GM21737 (cell line): ENCODE measurements at regions not wholly inside any gene's neighbourhood (a gene's known extent, or its start where the extent isn't known, plus 50 kb on each side); places are given as distances from the start of the nearest gene placed in this dataset.

Source experiments
- ATAC-seq: cut with Tn5 transposase; IDR thresholded peaks from one replicate; pipeline ENCODE4 v1.9.1; 2021; ENCODE audit warnings: mild to moderate bottlenecking, moderate library complexity; ENCODE audit not compliant: unreplicated experiment

DNA sequence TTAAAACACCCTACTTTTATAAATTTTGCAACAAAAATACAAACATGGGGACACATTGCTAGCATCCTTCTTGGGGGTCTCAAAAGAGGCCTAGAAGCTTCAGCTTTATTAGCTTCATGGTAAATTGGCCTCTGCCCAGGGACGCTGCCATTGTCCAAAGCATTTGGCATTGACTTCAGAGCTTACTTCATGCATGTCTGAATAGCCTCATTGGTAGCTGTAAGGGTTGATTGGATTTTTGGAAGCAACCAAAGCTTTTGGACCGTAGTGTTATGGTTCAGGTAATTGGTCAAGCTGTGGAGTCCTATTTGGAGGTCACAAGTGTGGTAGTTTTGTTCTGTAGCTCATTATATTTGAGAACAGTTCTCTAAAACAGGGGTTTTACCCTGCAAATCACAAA is 411.7 kb upstream of the SLC24A2 start:
- no peak for ATAC-seq

DNA sequence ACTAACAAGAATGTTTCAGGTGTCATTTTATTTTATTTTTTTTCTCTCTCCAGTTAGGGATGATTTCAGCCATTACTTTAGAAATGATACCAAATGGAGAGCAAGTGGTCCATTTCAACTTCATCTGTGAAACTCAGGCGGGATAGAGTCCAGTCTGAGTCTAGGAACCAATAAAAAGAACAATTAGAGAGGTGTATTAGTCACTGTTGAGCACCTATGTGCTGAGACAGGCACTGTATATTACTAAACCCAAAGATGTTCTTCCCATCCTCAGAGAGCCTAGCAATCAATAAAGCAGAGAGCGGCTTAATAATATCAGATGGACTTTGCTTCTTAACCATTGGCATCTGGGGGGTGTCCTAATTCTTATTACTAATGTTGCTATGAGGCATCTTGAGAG is 410.3 kb upstream of the SLC24A2 start:
- no peak for ATAC-seq

DNA sequence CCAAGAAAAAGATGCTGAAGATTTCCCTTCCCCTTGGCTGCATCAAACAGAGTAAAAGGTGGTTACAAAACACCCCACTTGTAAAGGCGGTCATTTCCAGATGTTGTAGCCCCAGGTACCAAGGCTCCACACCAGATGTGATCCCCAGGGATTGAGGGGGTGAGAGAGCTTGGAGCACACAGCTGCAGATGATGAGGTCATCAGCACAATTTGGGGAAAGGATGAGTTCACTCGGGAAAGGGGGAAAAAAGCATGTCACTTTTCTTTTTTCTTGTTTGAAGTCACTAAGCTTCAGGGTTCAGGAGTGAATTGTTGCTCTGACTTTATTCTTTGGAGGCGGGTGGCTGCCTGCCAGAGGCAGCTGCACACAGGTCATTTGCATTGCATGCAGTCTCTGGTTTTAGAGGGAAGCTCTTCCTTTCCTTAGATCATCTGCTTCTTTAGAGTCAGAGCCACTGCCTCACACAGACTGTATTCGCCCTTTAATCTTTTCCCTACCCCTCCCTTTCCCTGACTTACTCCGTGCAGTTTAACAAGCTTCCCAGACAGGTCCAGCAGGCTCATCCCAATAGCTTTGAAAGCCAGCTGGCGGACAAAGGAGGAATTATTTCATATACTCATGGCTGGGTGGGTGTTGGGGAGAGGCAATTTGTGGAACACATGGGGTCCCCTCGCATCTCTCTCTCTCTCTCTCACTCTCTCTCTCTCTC is 409.3 kb upstream of the SLC24A2 start:
- no peak for ATAC-seq

DNA sequence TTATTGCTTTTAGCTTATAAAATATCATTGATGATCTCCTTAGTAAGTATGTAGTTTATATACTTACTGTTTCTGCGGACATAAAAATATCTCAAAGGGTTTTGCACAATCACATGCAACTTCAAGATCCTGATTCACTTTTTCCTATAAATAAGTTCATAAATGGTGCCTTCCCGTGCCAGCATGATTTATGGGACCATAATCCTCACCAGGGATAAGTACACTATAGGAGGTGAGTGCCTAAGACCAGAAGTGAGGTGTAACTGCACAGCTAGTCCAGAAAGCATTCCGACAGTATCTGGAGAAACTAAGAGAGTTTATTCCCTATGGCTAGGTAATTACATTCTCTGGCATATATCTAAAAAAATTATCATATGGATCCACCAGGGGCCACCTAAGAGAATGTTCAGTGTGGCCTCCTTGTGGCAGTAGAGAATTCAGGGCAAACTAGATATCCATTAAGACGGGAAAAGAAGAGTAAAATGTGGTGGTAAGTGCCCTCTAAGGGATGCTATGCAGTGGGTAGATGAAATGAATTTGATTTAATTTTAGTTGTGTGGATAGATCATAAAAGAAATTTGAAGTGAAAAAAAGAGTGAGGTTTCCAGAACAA is 402.5 kb upstream of the SLC24A2 start:
- no peak for ATAC-seq

DNA sequence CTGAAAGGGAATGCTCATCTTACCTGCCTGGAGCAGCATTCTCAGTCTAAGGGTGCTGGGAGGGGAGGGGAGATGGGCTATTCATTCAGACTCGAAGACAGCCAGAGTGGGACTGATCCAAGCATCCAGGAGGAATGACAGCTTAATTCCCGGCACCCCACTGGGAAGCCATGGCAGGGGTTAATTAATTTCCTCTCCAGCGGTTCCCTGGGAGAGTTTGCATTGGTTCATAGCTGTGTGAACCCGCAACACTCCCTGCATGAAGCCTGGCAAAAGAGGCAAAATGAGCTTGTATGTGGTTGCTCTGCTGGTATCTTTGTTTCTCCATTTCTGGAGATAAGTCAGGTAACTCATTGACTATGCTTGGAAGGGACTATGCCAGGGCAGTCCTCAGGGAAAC is 401.0 kb upstream of the SLC24A2 start:
- no peak for ATAC-seq

DNA sequence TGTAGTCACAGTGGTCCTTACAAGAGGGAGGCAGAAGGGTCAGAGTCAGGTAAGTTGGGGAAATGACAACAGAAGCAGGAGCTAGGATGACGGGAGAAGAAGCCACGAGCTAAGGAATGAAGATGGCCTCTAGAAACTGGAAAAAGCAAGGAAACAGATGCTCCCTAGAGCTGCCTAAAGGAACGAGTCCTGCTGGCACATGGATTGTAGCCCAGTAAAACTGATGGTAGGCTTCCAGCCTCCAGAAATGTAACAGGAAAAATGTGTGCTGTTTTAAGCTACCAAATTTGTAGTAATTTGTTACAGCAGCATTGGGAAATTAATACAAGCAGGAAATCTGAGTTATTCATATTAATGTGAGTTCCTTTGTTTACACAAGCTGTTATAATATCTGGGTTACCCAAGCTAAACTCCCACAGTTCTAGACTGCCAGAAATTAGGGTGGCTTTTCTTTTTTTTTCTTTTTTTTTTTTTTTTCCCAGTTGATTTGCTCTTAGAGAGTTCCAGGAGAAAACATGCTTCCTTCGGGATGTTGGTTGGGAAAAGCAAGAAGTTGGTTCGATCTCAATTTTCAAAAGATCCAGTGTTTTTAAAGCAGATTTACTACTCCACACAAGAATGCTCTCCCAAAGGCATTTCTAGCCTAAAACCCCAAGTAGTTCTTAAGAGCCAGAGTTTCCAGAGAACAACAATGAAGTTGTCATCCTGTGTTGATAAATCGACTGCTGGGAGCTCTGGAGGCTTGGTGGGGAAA is 400.0 kb upstream of the SLC24A2 start:
- no peak for ATAC-seq

DNA sequence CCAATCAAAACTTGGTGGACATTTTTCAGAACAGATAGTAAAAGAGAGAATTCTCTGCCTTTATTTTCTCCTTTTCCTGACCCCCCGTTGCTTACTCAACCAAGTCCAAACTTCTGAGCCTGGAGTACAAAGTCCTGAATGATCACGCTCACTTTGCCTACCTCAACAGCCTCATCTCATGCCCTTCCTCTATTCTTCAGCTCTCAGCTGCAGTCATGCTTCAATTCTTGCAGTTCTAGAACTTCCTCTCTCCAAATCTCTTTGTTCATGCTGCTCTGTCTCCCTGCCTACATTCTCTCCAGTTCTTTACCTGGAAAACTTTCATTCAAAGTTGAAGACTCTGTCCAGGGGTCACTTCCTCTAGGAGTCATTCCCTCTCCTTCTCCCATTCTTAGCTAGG is 398.5 kb upstream of the SLC24A2 start:
- ATAC-seq: no peak

DNA sequence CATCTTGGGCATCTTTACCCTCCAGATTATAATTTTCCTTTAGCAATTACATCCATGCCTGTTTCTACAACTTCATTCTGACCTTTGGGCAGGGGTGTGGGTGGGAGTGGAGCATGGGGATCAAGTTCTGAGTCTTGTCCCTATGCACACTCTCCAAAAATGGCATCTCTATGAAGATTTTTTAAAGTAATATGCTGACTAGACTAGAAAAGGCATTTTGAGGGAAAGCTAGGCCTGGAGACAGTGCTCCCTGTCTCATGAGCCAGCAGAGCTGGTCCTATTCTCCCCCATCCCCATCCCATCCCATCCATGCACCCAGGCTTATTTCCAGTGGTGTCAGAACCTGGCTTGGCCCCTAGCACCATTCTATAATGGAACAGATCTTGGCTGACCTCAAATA is 398.0 kb upstream of the SLC24A2 start:
- ATAC-seq: no peak

DNA sequence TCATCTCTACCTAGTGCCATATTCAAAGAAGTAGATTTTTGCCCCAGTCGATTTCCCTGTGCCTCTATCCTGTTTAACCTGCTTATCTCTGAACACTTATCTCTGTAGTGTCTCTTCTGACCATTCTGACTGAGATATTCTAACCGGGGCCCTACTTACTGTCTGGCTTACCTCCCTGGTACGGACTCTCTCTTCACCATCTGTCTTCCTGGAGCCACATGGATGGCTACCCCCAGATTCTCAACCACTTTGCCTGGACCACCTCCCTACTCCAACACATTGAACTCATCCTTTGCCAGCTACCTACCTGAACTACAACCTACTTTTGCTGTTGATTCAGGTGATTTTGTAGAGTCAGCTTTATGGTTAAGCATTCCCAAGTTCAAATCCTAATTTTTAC is 397.4 kb upstream of the SLC24A2 start:
- ATAC-seq: no peak

DNA sequence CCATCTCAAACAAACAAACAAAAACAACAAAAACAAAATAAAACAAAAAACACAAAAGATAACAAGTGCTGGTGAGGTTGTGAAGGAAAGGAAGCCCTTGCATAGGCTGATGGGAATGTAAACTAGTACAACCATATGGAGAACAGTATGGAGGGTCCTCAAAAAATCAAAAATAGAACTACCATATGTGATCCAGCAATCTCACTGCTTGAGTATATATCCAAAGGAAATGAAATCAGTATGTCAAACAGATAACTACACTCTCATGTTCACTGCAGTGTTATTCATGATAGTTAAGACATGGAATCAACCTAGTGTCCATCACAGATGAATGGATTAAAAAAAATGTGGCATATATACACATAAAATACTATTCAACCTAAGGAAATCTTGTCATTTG is 395.7 kb upstream of the SLC24A2 start:
- no peak for ATAC-seq

DNA sequence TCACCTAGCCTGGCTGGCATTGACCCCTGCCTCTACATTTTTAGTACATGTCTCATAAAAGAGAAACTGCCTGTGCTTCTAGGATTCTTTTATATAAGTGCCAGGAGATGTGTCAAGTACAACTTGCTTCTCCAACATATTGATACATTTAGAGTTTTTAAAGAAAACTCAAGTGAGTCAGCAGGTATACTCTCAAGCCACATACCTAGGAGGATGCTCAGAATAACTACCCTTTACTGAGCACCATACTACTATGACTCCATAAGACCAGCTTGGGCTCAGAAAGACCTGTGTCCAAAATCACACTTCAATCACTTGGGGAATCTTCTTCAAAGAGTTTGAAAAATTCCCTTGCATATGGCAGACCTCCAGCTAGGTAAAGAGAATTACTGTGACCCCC is 389.8 kb upstream of the SLC24A2 start:
- ATAC-seq: no peak

DNA sequence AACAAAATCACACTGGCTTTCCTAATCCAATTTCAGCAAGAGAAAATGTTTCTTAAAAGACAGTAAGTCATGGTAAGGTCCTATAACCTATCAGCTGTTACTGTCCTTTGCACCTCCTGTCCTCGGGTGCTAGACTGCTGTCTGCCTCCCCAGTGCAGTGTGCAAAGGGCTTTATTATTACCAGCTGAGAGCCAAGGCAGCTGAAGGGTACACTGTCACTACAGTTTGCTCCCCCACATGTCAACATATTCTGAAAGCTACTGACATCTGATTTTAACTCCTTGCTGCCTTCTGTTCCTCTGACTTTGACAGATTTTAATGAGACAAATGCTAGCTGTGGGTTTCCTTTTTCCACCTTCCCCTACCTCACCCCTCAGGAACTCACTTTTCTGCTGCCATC is 389.4 kb upstream of the SLC24A2 start:
- ATAC-seq: no peak

DNA sequence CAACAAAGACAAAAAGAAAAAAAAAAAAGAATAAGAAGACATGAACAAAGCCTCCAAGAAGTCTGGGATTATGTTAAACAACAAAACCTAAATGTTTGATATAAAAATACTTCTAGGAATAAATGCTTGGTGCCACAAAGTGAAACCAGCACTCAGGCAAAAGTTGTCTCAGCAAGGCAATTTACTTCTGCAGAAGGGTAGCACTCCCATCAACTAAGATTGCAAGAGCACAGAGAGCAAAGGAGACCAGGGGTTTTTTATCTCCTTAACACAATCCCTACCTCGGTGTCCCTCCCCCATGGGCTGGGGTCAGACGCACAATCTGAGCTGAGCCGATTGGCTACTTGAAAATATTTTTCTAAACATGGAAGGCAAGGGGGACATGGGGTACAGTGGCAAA is 381.3 kb upstream of the SLC24A2 start:
- ATAC-seq: no peak

DNA sequence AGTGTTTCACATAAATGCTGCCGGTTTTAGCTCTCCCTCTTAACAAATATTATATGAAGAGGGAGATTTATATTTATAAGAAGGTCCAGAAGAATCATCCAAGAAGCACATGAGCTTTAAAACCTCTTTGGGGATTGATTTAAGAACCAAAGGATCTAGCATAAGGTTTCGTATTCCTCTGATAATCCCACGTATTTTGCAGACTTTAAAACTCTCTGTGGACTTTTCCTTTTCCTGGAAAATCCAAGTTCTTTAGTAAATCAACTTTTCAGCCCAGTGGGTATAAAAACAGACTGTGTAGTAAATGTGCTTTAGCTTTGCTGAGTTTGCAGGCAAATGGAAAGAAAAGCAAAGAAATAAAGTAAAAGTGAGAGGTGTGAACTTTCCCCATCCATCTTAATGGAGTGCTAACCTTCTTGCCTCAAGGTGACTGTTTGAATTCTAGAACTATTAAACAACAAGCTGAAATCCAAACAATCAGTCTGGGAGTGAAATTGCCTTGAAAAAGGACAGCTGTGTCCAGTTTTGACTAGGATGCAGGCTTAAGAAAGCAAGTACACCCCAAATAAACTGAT is 363.4 kb upstream of the SLC24A2 start:
- ATAC-seq: no peak

DNA sequence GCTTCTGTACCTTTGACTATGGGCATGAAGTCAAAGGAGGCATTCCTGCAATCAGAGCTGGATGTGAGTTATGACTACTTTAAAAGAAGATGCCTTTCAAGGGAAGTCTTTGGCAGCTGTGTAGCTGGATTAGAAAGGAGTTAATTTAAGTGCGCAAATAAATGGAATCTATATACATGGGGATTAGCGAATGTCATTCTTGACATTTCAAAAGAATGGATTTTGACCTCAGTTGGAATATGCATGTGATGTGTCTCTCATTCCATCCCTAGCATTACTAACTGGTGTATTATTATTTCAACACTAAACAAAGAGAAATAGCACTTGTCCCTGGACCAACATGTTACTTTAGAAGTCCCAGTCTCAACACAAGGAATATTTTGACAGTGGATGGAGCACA is 359.6 kb upstream of the SLC24A2 start:
- no peak for ATAC-seq

DNA sequence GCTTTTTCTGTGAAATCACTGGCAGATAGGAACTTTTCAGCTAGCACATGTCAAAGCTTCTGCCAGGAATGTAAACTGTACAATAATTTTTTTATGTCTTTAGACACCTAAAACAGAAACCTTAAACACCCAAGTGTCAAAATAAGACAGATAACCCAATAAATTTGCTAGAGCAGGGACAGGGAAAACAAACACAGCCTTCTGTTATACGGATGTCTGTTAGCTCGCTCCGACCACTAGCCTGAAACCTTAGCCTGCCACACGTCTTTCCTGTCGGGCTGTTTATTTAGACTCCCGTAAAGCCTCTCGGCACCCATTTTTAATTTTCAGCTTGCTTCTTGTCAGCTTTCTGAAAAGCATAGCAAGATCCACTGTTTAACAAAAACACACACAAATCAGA is 355.4 kb upstream of the SLC24A2 start:
- ATAC-seq: no peak

DNA sequence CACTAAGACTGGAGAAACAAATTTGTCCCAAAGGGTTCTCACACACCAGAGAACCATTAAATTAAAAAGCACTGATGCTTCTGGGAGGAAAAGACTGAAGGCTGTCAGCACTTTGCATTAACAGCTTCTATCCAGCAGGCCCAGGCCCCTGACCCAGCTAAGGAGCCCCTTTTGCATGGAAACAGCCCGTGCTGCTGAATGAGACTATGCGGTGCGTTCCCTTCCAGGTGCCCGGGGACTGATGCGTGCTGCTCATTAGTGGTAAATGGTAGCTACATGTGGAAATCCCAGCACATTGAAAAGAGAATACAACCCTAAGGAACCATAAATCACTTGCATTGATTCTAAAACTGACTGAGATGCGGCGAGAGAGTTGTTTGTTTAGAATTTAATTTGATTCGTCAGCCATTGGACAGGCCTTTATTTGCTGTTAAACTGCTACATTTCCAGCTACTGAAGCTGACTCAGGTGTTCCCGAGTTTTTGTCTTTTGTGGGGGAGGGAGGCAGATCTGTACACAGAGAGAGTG is 351.0 kb upstream of the SLC24A2 start:
- ATAC-seq: no peak

DNA sequence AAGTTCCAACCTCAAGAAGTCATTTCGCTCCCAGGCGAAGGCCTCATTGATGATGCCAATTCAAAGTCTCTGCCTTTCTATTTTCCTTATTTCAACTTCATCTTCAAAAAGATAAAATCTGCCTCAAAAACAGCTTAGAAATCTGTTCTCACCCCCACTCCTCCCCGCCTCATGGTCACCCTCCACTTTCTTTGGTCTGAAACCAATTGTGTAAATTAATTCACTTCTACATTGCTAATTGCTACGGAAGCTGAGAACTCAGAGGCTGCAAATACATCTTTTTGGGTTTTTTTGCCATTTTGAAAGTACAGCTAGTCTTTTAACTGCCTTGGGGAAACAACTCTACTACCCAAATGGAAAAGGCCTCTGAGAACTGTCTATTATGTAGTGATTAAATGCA is 350.0 kb upstream of the SLC24A2 start:
- no peak for ATAC-seq

DNA sequence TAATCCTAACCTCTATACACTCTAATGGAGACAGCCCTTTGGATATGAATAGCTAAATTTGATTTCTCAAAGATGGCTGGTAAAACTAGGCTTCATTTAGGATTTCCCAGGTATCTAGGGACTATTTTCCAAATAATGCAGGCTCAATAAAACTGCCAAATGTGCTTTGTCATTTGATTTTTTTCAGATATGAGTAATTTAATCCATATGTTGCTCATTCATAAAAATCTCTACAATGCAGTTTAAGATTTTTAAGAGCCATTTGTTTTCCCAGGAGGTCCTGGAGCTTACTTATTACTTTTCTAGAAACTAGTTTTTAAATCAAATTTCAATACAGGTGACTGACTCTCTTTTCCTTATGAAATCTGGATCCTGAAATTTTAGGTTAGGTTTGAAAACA is 349.3 kb upstream of the SLC24A2 start:
- ATAC-seq: no peak

DNA sequence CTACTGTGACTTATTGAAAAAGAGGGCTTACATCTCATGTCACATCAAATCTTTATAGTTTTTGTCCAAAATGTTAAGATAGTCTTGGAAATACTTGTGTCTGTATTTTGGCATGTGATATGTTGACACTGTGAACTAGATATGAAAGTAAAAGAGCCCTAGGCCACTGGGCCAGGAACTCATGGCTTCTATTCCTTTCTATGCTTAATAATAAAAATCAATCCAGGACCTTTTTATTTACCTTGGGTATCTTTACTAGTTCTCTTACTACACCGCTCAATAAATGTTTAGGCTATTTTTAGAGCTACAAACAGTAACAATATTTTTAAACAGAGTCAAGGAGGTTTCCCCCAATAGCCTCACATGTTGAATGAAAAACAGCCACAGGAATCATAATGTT is 348.6 kb upstream of the SLC24A2 start:
- no peak for ATAC-seq

DNA sequence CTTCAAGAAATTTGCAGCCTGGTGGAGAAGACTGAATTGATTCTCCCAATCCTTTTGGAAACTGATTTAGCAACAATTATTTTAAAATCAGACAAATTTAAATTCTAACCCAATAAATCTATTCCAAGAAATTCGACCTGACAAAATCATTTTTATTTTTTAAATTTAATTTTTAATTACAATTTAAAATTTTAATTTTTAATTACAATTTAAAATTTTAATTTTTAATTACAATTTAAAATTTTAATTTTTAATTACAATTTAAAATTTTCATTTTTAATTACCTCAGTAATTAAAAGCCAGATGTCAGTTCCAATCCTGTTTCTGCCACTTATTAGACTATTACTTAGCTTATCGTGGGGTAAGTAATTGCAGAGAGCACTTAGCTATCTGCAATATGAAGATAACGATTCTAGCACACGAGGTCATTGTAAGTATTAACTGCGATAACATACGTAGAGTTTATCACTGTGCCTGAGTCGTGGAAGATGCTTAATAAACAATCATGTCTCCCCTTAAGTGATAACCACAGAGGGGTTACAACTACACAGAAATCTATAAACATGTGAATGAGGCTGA is 346.4 kb upstream of the SLC24A2 start:
- ATAC-seq: no peak
